IPS DF 6.9 (cell line): ENCODE measurements at regions not wholly inside any gene's neighbourhood (a gene's known extent, or its start where the extent isn't known, plus 50 kb on each side); places are given as distances from the start of the nearest gene placed in this dataset.

ENCODE experiments used
- DNase-seq: peaks from one replicate; pipeline ENCODE4 v3.0.0-alpha.2; 2013; ENCODE audit warnings: low read depth, low spot score
- H3K27ac ChIP-seq: one replicate; pipeline ENCODE4 v1.5.1; 2013; ENCODE audit warnings: low read length, control low read depth
- H3K27me3 ChIP-seq: 2 replicates; pipeline ENCODE4 v1.6.1; 2013; ENCODE audit warnings: mild to moderate bottlenecking, low read length; ENCODE audit not compliant: control insufficient read depth, insufficient read depth
- H3K36me3 ChIP-seq: 2 replicates; pipeline ENCODE4 v1.6.1; 2013; ENCODE audit warnings: low read length; ENCODE audit not compliant: control insufficient read depth, insufficient read depth
- H3K4me1 ChIP-seq: 2 replicates; pipeline ENCODE4 v1.6.1; 2013; ENCODE audit warnings: low read length; ENCODE audit not compliant: control insufficient read depth, insufficient read depth
- H3K4me3 ChIP-seq: 2 replicates; pipeline ENCODE4 v1.5.1; 2013; ENCODE audit warnings: mild to moderate bottlenecking, low read length
- H3K9me3 ChIP-seq: 2 replicates; pipeline ENCODE4 v1.6.1; 2013; ENCODE audit warnings: low read length, inconsistent platforms; ENCODE audit not compliant: control insufficient read depth, insufficient read depth
- WGBS: extraction: QIAGEN DNeasy Blood & Tissue Kit; methylation state at CpG from one replicate; pipeline ENCODE4 v1.1.7; 2013; ENCODE audit warnings: mixed read lengths, missing lambda C conversion rate; ENCODE audit not compliant: insufficient read length, insufficient coverage; 5-methylcytosine and 5-hydroxymethylcytosine counted together

- Histone ChIP-seq H3K36me3 (no peaks in the 10 kb centered on the region), H3K27ac (no peak overlapping the region), H3K4me1 (no peaks in the 10 kb centered on the region), H3K27me3 (no peaks in the 10 kb centered on the region), H3K4me3 (no peak overlapping the region), H3K9me3 (no peaks in the 10 kb centered on the region)
- WGBS: no CpG with 5 or more reads among the region's 2 CpGs
- no peak for DNase-seq
Observed at GRCh38 chr3:109713288-109713687, 375.9 kb upstream of the DPPA4 start.

GRCh38 chr3:109715707-109716106, 378.4 kb upstream of the DPPA4 start:
- Histone ChIP-seq H3K4me3 (no peak overlapping the region), H3K9me3 (no peaks in the 10 kb centered on the region), H3K27me3 (no peaks in the 10 kb centered on the region), H3K27ac (no peak overlapping the region), H3K4me1 (no peaks in the 10 kb centered on the region), H3K36me3 (no peaks in the 10 kb centered on the region)
- no peak for DNase-seq
- no CpG with 5 or more reads among the region's 3 CpGs for WGBS

- Histone ChIP-seq H3K9me3 (no peaks in the 10 kb centered on the region), H3K4me1 (no peaks in the 10 kb centered on the region), H3K27me3 (no peaks in the 10 kb centered on the region), H3K27ac (no peak overlapping the region), H3K4me3 (no peak overlapping the region), H3K36me3 (no peaks in the 10 kb centered on the region)
- WGBS: no CpG with 5 or more reads among the region's 4 CpGs
- DNase-seq: no peak
Observed at GRCh38 chr3:109718850-109719249, 381.5 kb upstream of the DPPA4 start.

- Histone ChIP-seq H3K9me3 (no peaks in the 10 kb centered on the region), H3K27ac (no peak overlapping the region), H3K4me3 (no peak overlapping the region), H3K4me1 (no peaks in the 10 kb centered on the region), H3K27me3 (no peaks in the 10 kb centered on the region), H3K36me3 (no peaks in the 10 kb centered on the region)
- WGBS: no CpG with 5 or more reads among the region's 1 CpG
- no peak for DNase-seq
Observed at GRCh38 chr3:109728861-109729494, 391.6 kb upstream of the DPPA4 start.

- H3K4me1 ChIP-seq: no peaks in the 10 kb centered on the region
- H3K4me3 ChIP-seq: no peak overlapping the region
- H3K27ac ChIP-seq: no peak overlapping the region
- H3K27me3 ChIP-seq: no peaks in the 10 kb centered on the region
- peak; percentile 16 for DNase-seq
- no peaks in the 10 kb centered on the region; the same call in 1 of the 2 replicates for H3K9me3 ChIP-seq
- H3K36me3 ChIP-seq: no peaks in the 10 kb centered on the region
- no CpG with 5 or more reads among the region's 6 CpGs for WGBS
Observed at GRCh38 chr3:109731639-109732473, 394.5 kb upstream of the DPPA4 start.

- whole genome bisulfite sequencing: no CpG with 5 or more reads among the region's 3 CpGs
- H3K36me3 ChIP-seq: no peaks in the 10 kb centered on the region
- no peak overlapping the region for H3K27ac ChIP-seq
- no peak overlapping the region for H3K4me3 ChIP-seq
- no peaks in the 10 kb centered on the region for H3K27me3 ChIP-seq
- no peaks in the 10 kb centered on the region for H3K9me3 ChIP-seq
- no peak for DNase-seq
- H3K4me1 ChIP-seq: no peaks in the 10 kb centered on the region
Observed at GRCh38 chr3:109743981-109744380, 406.6 kb upstream of the DPPA4 start.

- Histone ChIP-seq H3K36me3 (no peaks in the 10 kb centered on the region), H3K9me3 (no peaks in the 10 kb centered on the region), H3K4me3 (no peak overlapping the region), H3K4me1 (no peaks in the 10 kb centered on the region), H3K27ac (no peak overlapping the region), H3K27me3 (no peaks in the 10 kb centered on the region)
- DNase-seq: no peak
- WGBS: no CpG with 5 or more reads among the region's 5 CpGs
Observed at GRCh38 chr3:109772520-109772919, 435.2 kb upstream of the DPPA4 start.

- no peaks in the 10 kb centered on the region for H3K4me1 ChIP-seq
- H3K27me3 ChIP-seq: no peaks in the 10 kb centered on the region
- H3K4me3 ChIP-seq: no peak overlapping the region
- no peak overlapping the region for H3K27ac ChIP-seq
- no peaks in the 10 kb centered on the region for H3K9me3 ChIP-seq
- DNase-seq: no peak
- no CpG with 5 or more reads among the region's 2 CpGs for WGBS
- H3K36me3 ChIP-seq: no peaks in the 10 kb centered on the region
Observed at GRCh38 chr3:109774108-109774507, 436.8 kb upstream of the DPPA4 start.

GRCh38 chr3:109784285-109784684, 446.9 kb upstream of the DPPA4 start:
- H3K36me3 ChIP-seq: no peaks in the 10 kb centered on the region
- H3K4me1 ChIP-seq: no peaks in the 10 kb centered on the region
- no peak overlapping the region for H3K4me3 ChIP-seq
- H3K9me3 ChIP-seq: peaks cover 2% of the 10 kb centered on the region; the same call in 1 of the 2 replicates
- no peaks in the 10 kb centered on the region for H3K27me3 ChIP-seq
- no peak overlapping the region for H3K27ac ChIP-seq
- no peak for DNase-seq
- no CpG with 5 or more reads among the region's 1 CpG for WGBS

- no peaks in the 10 kb centered on the region for H3K36me3 ChIP-seq
- WGBS: no CpG with 5 or more reads among the region's 6 CpGs
- H3K27ac ChIP-seq: no peak overlapping the region
- H3K9me3 ChIP-seq: no peaks in the 10 kb centered on the region
- no peaks in the 10 kb centered on the region for H3K4me1 ChIP-seq
- H3K4me3 ChIP-seq: no peak overlapping the region
- no peak for DNase-seq
- no peaks in the 10 kb centered on the region for H3K27me3 ChIP-seq
Observed at GRCh38 chr3:109784852-109785631, 447.7 kb upstream of the DPPA4 start.
